ENCODE measurements at regions not wholly inside any gene's neighbourhood (a gene's known extent, or its start where the extent isn't known, plus 50 kb on each side); places are given as distances from the start of the nearest gene placed in this dataset.

GRCh38 chr6:62980724-62981123 is 230.5 kb upstream of the FKBP1C start (continued):
- no peak for TF ChIP-seq ZNF462 (CRISPR knock-in tag; IDR thresholded peaks at IDR 0.05)
- no peak for TF ChIP-seq EZH2 (IDR thresholded peaks at IDR 0.05; ENCODE audit: low read depth, unreplicated experiment)

- no peak for ATAC-seq
- Histone ChIP-seq H3K4me1 (ENCODE audit: insufficient read depth) (no peaks in the 10 kb centered on the region), H3K27me3 (ENCODE audit: insufficient read depth) (no peaks in the 10 kb centered on the region), H3K27ac (ENCODE audit: low read depth) (no peak overlapping the region), H3K79me2 (replicated peaks; ENCODE audit: insufficient read depth) (no peaks in the 10 kb centered on the region), H3F3A (replicated peaks; ENCODE audit: low read depth) (no peaks in the 10 kb centered on the region), H3K4me2 (no peak overlapping the region), H2AFZ (no peak overlapping the region), H3K9me2 (ENCODE audit: insufficient read depth) (no peaks in the 10 kb centered on the region), H3K36me3 (ENCODE audit: insufficient read depth) (no peaks in the 10 kb centered on the region), H3K4me3 (no peak overlapping the region), H4K20me1 (replicated peaks; ENCODE audit: insufficient read depth) (no peaks in the 10 kb centered on the region)
- Mint-ChIP-seq H3K27me3 (ENCODE audit: insufficient read depth, low read depth, poor library complexity) (peaks cover 3% of the 10 kb centered on the region), H3K27ac (no peak overlapping the region), H3K4me3 (no peak overlapping the region), H3K36me3 (ENCODE audit: low read depth) (no peaks in the 10 kb centered on the region), H3K9me3 (peaks cover 35% of the 10 kb centered on the region), H3K4me1 (no peaks in the 10 kb centered on the region)
- DNase-seq (ENCODE audit: low spot score), result no peak
- TF ChIP-seq EZH2phosphoT487 (IDR thresholded peaks at IDR 0.05; ENCODE audit: unreplicated experiment), result no peak
- TF ChIP-seq REST (IDR thresholded peaks at IDR 0.05; ENCODE audit: unreplicated experiment), result no peak
- no peak for TF ChIP-seq EZH2 (IDR thresholded peaks at IDR 0.05; ENCODE audit: low read depth, unreplicated experiment)
- no peak for TF ChIP-seq ZNF462 (CRISPR knock-in tag; IDR thresholded peaks at IDR 0.05)
- TF ChIP-seq CREB1 (CRISPR knock-in tag; IDR thresholded peaks at IDR 0.05; ENCODE audit: low read depth), result no peak
- TF ChIP-seq JUNB (IDR thresholded peaks at IDR 0.05; ENCODE audit: unreplicated experiment), result no peak
Measured at GRCh38 chr6:62982951-62983350, 228.3 kb upstream of the FKBP1C start.
